Peyer's patch (tissue), 4 donors: ENCODE measurements at regions not wholly inside any gene's neighbourhood (a gene's known extent, or its start where the extent isn't known, plus 50 kb on each side); places are given as distances from the start of the nearest gene placed in this dataset.
"Not testable (repeated sequence)": the region's sequence is repeated elsewhere in the genome, so short reads cannot be mapped to it uniquely, and the experiment has no call there.

Source experiments
- DNase-seq, 3 donors: peaks; one replicate each; pipeline ENCODE4 v3.0.0-alpha.2; 2017 to 2019
- H3K27ac ChIP-seq, 4 donors: fragments of 200-600 bp; sonication (generic); one replicate each; pipeline ENCODE4 v1.5.1; 2016 to 2019
- H3K27me3 ChIP-seq, 2 donors: fragments of 200-600 bp; sonication (generic); one replicate each; pipeline ENCODE4 v1.5.1; 2019
- H3K36me3 ChIP-seq, 3 donors: fragments of 200-600 bp; sonication (generic); one replicate each; pipeline ENCODE4 v1.5.1; 2016 to 2019
- H3K4me1 ChIP-seq, 4 donors: fragments of 200-600 bp; sonication (generic); one replicate each; pipeline ENCODE4 v1.5.1; 2016 to 2019
- H3K4me3 ChIP-seq, 4 donors: fragments of 200-600 bp; sonication (generic); 1 replicate in 3 of 4; 2 replicates in 1 of 4; pipeline ENCODE4 v1.5.1; 2016 to 2019; ENCODE audit warnings: mild to moderate bottlenecking in 1 of 4
- H3K9me3 ChIP-seq, 4 donors: fragments of 200-600 bp; sonication (generic); one replicate each; pipeline ENCODE4 v1.5.1; 2016 to 2019; ENCODE audit warnings: mild to moderate bottlenecking in 1 of 4
- CTCF ChIP-seq, 6 experiments: fragments of 450-650 bp in 4 of 6; fragments of 200-600 bp in 2 of 6; sonication (generic) in 1 of 6; IDR thresholded peaks; one replicate each; pipeline ENCODE4 v1.5.1; 2017 to 2019; ENCODE audit warnings: antibody characterized with exemption in 6 of 6, mild to moderate bottlenecking in 3 of 6, moderate library complexity in 1 of 6
- POLR2A ChIP-seq, 2 donors: fragments of 450-650 bp; IDR thresholded peaks; one replicate each; pipeline ENCODE4 v1.5.1; 2017; ENCODE audit warnings: antibody characterized with exemption in 2 of 2, mild to moderate bottlenecking in 2 of 2, moderate library complexity in 2 of 2

- no peaks in the 10 kb centered on the region for H3K4me1 ChIP-seq
- H3K9me3 ChIP-seq, result no peaks in the 10 kb centered on the region
- no peak for TF ChIP-seq POLR2A (IDR thresholded peaks at IDR 0.05)
- TF ChIP-seq CTCF (IDR thresholded peaks at IDR 0.05), result no peak
- no peak overlapping the region for H3K27ac ChIP-seq
- no peak for DNase-seq
- no peak overlapping the region for H3K4me3 ChIP-seq
- H3K27me3 ChIP-seq, result no peaks in the 10 kb centered on the region
- no peaks in the 10 kb centered on the region for H3K36me3 ChIP-seq
These were observed 365.6 kb downstream of the RPS6KC1 start for GRCh38 chr1:213416461-213417224.

- DNase-seq, result no peak
- H3K27ac ChIP-seq, result no peak overlapping the region
- no peak for TF ChIP-seq POLR2A (IDR thresholded peaks at IDR 0.05)
- TF ChIP-seq CTCF (IDR thresholded peaks at IDR 0.05), result no peak
- H3K4me1 ChIP-seq, result no peaks in the 10 kb centered on the region
- no peak overlapping the region for H3K4me3 ChIP-seq
- H3K36me3 ChIP-seq, result no peaks in the 10 kb centered on the region
- H3K9me3 ChIP-seq, result no peaks in the 10 kb centered on the region
- no peaks in the 10 kb centered on the region for H3K27me3 ChIP-seq
These were observed 366.3 kb downstream of the RPS6KC1 start for GRCh38 chr1:213417225-213417820.

GRCh38 chr1:213417846-213418245 lies 366.8 kb downstream of the RPS6KC1 start:
- no peak for DNase-seq
- Histone ChIP-seq H3K27me3 (no peaks in the 10 kb centered on the region), H3K9me3 (no peaks in the 10 kb centered on the region), H3K4me1 (no peaks in the 10 kb centered on the region), H3K36me3 (no peaks in the 10 kb centered on the region), H3K27ac (no peak overlapping the region), H3K4me3 (no peak overlapping the region)
- TF ChIP-seq CTCF (IDR thresholded peaks at IDR 0.05) (no peak), POLR2A (IDR thresholded peaks at IDR 0.05) (no peak)

DNA sequence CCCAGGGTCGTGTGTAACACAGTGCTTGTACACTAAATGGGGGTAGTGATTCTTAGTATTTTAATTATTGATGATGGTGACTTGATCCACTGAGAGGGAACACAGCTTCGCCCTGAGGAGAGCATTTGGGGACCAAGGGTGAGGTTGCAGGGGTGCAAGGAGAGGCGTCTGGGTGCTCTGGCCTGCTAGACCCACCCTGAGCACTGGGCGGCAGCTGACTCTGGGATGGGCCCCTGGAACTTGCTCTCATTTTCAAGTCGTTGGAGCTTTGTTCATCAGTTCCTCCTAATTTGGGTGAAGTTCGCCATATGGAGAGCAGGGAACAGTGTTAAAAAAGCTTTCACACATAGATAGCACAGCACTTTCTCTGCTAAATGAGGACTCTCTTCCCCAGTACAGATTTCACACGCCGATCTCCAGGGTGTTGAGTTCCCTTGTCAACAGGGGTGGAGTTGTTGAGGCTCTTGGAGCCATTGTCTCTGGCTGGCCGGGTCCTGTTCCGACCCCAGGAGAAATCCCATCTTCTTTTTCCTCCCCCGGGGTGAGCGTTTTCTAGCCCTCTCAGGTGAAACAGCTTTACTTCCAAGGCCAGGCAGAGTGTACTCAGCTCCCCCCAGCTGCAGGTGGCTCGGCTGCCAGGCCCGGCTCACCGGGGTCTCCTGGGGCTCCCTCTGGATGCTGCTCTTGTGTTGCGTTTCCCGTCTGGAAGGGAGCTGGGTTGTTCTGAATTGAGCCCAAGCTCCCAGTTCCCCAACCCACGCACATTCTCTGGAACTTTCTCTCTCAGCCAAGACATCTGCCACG lies 367.4 kb downstream of the RPS6KC1 start:
- TF ChIP-seq POLR2A (IDR thresholded peaks at IDR 0.05) (no peak), CTCF (IDR thresholded peaks at IDR 0.05) (no peak)
- DNase-seq, result no peak
- Histone ChIP-seq H3K36me3 (no peaks in the 10 kb centered on the region), H3K4me1 (no peaks in the 10 kb centered on the region), H3K4me3 (no peak overlapping the region), H3K27ac (no peak overlapping the region), H3K9me3 (no peaks in the 10 kb centered on the region), H3K27me3 (no peaks in the 10 kb centered on the region)

DNA sequence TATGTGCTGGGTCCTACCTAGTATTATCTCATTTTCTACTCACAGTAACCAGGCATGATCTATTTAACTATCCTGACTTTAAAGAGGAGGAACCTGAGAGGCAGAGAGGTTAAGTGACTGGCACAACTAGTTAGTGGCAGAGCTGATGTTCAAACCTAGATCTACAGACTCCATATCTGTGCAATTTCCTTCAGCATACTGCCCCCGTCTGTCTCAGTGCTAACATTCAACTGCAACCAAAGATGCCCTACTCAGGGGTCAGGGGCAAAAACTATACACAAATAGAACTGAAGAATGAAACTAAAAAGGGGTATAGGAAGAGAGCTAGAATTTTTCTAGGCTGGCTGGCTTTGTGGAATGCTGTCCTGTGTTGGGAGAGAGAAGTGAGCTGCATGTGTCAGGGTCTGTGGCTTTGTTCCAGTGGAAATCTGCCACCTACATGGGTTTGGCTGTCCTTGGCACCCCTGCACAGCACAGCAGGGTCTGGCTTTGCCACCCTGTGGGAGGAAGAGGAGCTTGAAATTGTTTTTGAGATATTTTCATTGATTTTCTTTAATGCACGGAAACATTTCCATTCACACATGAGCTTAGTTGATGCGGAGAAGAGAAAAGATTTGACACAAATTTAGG lies 368.5 kb downstream of the RPS6KC1 start:
- no peaks in the 10 kb centered on the region for H3K4me1 ChIP-seq
- TF ChIP-seq CTCF (IDR thresholded peaks at IDR 0.05) (no peak), POLR2A (IDR thresholded peaks at IDR 0.05) (no peak)
- DNase-seq, result no peak
- no peaks in the 10 kb centered on the region for H3K27me3 ChIP-seq
- H3K9me3 ChIP-seq, result no peaks in the 10 kb centered on the region
- no peak overlapping the region for H3K4me3 ChIP-seq
- H3K36me3 ChIP-seq, result no peaks in the 10 kb centered on the region
- H3K27ac ChIP-seq, result no peak overlapping the region

GRCh38 chr1:213421178-213421577 lies 370.1 kb downstream of the RPS6KC1 start:
- not testable (repeated sequence) for DNase-seq, H3K27me3 ChIP-seq, H3K4me3 ChIP-seq, H3K4me1 ChIP-seq, H3K36me3 ChIP-seq, H3K27ac ChIP-seq, H3K9me3 ChIP-seq
